ENCODE measurements at regions not wholly inside any gene's neighbourhood (a gene's known extent, or its start where the extent isn't known, plus 50 kb on each side); places are given as distances from the start of the nearest gene placed in this dataset.

DNA sequence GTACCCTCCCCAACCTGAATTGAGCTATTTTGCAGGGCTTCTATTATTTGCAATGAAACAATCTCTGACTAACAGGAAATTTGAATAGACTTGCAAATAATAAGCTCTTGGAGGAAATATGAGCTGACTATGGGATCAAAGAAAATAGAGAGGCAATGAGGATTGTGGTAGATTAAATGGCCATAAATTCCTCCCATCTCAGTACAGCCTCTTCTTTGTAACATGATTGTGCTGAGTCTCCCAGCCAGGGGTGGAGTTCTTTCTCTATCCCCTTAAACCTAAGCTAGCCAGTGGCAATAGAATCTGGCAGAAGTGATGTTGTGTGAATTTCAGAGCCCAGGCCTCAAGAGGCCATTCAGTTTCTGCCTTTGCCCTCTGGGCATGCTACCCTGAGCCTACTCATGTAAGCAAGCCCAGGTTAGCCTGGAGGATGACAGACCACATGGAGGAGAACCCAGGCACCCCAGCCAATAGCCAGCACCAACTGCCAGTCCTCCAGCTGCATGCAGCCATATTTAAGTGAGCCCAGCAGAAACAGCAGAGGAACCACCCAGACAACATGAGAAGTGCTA is 86.8 kb upstream of the TP53I11 start:
- DNase-seq, result no peak

DNA sequence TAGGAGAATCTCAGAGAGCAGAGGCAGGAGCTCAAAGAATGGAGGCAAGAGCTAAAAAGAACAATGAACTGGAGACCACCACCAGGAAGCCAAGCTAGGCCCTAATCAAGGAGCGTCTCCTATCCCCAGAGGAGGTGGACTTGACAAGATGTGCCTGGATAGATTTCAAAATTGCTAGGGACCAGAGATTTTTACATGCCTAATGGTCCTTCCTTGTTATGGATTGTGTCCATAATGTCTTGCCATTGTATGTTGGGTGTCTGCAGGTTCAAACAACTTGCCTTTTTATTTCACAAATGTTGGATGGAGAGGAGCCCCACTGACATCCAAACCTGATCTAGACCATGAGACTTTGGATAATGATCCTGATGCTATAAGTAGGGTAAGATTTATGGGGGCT is 88.2 kb upstream of the TP53I11 start:
- no peak for DNase-seq

DNA sequence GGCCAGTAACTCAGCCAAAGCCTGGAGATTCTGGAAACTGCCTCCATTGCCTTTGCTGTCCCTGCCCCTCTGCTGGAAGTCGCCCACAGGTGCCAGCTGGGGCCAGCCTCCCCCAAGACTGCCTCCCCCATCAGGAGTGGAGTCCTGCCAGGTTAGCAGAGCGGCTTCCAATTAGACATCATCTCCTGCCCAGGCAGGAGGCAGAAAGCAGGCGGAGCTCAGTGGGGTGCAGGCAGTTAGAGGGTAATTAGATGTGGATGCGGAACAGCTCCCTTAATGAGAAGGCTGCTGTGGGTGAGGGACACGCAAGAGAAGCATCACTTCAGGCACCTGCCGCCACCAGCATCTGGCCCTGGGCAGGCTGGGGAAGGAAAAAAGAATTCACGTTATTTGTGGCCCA is 90.9 kb upstream of the TP53I11 start:
- no peak for DNase-seq

DNA sequence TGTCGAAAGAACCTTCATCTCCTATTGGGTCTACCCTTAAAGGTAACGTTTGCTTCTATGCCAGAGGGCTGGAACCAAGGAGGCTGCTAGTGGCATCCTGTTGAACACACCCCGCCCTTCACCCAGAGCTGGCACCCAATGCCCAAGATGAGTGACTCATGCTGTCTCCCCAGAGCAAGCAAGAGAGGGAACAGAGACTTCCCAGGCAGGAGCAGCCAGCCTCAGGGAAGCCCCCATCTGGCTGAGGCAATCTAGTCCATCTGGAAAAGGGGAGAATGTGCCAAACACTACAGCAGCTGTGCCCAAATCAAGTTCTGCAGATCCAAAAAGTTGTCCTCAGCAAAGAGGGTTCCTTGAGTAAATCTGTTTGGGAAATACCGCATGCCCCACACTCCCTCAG is 91.9 kb upstream of the TP53I11 start:
- DNase-seq, result no peak

DNA sequence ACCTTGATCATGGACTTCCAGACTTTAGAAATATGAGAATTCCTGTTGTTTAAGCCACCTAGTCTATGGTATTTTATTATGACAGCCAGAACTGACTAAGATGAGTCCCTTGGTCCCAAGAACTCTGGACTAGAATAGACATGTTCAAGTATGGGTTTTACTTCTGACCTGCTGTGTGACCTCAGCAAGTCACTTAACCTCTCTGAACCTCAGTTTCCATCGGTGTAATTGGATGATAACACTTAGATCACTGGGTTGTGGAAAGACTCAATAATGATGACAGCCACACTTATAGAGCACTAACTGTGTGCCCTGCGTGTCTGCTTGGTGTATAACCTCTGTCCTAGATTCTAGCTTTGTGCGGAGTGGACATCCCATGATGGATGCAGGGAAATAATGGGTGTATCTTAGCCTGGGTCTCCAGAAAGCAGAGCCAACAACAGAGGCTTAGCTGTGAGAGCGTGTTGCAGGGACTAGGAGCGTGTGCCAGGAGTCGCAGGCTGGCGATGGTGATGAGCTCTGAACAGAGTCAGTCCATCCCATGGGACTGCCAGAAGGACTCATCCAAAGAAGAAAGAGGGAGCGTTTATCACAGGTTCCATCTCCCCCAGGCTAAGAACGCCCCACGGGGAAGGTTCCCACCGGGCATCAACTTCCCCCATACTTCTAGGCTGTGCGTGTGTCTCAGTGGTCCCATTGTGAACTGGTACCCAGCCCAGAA is 93.2 kb upstream of the TP53I11 start:
- no peak for DNase-seq

DNA sequence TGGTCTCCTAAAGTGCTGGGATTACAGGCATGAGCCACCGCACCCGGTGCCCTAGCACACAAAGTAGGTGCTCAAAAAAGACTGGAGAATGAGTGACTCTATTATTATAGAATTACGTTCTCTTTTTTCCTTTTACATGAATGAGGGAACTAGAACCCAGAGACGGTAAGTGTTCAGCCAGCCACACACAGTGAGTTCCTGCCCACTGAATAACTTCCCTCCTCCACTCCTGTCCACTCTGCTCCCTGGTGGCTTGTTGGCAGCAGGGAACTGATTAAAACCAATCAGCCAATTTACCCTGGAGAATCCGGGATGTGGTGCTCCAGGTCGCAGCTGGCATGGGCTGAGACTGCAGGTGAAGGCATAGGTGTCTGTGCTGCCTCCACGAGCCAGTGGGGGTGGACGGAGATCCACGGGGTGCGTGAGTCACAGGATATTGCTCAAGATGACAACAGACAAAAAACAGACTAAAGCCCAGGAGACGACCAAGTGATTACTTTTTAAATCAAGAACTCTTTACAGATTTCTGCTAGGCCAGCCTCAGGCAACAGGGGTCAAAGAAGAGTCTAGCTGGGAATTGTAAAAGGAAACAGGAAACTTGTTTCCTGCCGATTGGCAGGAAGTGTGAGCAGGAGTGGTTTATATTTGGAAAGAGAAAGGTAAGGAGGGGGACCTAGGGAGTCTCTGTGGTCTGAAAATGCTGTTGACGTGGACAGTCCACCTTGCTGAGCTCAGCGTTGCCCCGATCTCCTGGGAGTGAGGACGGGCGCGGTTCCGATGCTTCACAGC is 95.2 kb upstream of the TP53I11 start:
- no peak for DNase-seq

DNA sequence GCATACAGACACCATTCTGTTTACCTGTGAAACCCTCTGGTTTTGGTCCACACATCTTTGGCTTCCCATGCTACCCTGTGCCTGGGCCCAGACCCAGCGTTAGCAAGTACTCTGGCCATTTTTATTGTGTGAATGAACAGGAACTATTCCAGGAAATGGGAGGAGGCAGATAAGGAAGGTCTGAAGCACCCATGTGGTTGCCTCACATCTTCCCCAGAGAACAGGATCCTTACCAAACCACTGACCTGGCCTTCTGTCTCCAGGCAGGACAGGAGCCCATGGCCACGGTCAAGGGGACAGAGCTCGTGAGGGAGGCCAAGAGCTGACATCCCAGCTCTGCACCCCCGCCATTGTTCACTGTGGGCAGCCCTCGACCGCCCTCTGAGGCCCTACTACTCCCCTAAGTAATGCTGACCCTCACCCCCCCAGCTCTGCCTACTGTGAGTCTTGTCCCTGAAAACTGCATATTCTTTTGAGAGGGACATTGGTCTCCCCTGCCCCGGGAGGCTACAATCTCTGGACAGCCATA is 97.7 kb upstream of the TP53I11 start:
- DNase-seq, result no peak

DNA sequence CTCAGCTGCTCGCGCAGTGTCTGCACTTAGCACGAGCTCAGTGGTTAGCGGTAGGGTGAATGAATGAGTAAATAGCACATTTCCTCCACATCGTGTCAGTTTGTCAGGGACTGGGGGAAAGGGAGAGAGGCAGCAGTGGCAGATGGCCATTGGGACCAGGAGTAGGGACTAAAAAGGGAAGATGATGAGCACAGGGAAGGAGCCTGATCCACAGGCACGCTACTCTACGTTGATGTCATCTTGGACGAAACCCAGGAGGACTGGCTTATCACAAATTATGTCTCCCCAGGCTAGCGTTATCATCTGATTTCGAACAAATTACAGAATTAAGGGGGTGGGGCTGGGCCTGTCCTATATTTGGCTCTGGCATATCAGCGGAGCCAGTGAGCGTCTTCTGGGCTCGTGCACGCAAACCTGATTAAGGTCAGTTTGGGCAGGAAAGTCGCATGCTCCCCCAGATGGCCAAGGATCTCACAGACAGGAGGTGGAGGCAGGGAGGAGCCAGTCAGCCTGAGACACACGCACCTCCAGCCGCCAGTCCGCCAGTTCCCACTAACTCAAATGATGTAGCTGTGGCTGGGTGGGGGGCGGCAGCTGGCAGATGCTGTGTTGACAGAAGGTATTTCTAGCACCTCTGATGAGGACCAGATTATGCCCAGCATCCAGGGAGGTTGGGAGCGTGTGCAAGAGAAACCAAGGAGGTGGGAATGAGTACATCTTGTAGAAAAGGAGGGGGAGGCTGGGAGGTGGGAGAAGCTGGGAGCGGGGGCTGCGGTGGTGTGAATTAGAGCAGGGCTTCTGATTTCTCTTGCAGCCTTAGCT is 97.4 kb upstream of the PRDM11 start:
- DNase-seq, result no peak

DNA sequence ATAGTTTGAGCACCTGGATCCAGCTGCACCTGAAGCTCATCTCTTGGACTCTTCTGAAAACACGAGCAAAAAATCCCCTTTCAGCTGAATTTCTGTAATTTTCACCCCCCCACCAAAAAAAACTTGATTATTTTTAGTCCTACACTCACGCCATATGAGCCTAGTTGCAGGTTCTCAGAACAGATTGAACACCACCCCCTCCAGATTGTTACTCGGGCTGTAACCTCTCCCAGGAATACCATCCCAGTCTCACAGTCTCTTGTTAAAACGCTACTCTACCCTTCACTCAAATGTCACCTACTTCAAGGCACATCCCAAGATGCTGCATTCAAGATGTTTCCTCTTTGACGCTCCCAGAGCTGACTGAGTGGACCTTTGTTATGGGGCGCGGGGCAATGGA is 96.3 kb upstream of the PRDM11 start:
- DNase-seq, result no peak

DNA sequence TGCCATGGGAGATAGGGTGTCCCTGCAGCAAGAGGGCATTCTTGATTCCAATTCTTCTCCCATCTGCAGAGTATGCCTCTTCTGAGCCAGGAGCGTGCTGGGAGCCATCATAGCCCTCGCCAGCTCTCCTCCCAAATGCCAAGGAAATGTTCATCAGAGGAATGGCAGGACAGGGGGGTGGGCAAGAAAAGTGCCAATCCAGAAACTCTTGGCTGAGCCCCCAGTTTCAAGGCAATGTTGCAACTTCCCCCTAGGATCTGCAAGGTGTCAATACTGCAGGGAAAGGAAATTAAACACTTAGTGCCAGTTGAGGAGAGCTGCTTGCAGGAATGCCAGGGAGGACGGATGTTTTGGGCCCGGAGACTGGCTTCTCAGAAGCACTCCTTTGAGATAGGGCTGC is 94.8 kb upstream of the PRDM11 start:
- DNase-seq, result no peak

DNA sequence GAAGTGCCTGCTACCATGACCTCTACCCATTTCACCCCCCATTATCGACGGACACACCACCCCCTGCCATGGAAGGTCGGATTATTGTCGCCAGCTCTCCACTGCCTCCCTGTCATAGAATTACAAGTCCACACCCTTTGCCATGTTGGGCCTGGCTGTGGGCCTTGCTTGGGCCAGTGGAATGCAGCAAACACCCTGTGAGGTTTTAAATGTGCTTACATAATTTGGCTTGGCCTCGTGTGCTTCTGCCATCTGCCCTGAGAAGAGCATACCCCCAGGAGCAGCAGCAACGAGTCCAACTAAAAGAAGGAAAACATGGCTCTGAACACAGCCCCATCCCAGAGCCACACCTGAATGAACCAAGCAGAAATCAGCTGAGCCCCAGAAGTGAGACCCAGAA is 94.1 kb upstream of the PRDM11 start:
- DNase-seq, result no peak

DNA sequence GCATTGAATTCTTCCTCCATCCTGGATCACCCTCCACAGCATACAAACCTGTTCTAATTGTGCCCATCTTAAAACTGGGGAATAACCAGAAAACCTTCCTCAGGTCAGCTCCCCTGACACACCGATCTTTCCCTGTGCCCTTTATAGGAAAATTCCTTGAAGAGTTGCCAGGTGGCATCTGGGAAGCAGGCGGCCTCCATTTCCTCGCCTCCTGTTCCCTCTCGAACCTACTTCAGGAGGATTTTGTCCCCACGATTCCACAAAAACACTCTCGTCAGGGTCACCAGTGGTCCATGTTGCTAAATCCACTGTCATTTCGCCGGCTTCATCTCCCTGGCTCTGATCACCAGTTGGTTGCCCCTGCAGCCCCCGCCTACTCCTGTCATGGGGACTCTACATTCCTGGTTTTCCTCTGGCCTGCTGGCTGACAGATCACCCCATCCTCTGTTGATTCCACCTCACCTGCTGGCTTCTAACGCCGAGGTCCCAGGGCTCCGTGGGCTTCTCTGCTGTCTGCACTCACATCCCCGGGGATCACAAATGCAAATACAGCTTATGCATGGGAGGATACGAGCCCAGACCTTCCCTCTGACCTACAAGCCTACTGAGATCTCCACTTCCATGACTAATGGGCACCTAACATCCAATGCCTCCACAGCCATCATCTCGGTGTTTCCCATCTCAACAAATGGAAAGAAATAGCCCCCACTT is 92.5 kb upstream of the PRDM11 start:
- no peak for DNase-seq

DNA sequence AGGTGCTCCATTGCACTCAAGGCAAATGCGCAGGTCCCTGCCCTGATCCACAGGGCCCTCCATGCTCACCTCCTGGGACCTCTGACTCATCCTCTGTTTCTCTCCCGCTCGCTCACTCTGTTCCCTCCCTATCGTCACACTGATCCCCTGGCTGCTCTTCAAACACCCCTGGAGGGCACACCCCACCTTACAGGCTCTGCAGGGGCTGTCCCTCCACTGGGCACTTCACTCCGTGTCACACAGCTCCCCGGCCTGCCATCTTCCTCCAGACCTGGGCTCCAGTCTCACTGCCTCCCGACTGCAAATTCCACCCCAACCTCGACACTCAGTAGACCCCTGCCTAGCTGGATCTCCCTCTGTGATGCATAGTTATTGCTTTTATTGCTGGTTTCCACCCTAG is 91.5 kb upstream of the PRDM11 start:
- DNase-seq, result no peak

DNA sequence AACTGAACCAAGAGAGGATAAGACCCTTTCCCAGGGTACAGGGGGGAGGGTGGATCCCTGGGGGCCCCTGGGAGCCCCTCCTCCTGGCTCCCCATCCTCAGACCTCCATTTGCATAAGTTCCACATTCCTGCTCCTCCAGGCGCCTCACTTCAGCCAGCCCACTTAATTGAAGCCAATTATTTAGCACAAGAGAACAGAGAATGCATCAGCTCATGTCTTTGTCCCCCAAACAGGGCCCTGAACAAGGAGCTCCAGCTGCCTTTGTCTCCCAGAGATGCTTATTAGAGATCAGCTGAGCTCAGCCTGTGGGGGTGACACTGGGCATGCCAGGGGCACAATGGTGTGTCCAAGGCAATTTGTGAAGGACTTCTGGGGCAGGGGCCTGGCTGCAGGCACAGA is 89.9 kb upstream of the PRDM11 start:
- no peak for DNase-seq

DNA sequence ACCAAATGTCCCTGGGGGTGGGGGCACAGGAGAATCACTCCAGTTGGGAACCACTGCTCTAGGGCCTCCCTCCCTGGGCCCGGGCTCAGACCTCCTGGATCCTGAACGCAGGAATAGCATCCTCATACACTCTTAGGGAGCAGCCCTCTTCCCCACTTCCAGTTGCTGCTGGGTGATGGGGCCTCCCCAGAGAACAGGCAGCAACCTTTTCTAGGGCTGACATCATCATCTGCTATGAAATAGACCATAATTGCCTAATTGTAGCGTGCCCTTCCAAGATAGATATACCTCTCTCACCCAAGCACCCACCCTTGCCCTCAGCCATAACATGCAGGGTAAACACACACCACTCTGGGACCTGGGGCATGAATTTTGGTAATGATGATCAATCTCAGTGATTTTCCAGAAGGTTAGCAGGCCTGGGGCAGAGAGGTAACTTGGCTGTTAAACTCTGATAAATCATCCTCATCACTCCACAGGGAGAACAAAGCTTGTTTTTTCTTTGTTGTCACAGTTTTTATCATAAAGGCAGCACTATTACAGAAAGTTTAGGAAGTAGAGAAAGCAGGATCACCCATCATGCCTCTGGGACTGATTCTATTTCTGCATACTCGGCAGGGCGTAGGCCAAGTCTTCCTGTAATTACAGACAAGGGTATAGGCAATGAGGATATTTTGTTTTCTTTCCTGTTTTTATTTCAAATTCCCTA is 88.3 kb upstream of the PRDM11 start:
- DNase-seq, result no peak

DNA sequence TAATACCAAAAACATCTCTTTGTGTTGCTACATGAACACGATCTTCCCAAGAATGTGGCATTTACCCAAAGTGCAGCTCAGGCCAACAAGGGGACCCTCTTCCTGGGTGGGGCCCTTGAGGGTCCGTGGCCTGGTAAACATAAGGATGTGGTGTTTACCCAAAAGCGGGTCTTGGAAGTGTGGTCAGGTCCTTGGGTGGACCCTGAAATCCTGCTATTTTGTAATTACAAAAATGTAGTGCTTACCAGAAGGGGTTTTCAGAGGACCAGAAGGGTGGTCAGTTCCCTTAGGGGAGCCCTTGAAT is 87.8 kb upstream of the PRDM11 start:
- no peak for DNase-seq

DNA sequence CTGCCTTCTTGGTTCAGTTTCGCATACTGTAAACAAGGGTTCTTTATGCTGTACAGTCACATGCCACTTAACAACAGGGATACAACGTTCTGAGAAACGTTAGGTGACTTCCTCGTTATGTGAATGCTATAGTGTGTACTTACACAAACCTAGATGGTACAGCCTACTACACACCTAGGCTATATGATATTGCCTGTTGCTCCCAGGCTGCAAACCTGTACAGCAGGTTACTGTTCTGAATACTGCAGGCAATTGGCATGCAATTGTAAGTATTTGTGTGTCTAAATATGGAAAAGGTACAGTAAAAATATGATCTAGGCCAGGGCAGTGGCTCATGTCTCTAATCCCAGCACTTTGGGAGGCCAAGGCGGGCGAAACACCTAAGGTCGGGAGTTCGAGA is 85.7 kb upstream of the PRDM11 start:
- no peak for DNase-seq

DNA sequence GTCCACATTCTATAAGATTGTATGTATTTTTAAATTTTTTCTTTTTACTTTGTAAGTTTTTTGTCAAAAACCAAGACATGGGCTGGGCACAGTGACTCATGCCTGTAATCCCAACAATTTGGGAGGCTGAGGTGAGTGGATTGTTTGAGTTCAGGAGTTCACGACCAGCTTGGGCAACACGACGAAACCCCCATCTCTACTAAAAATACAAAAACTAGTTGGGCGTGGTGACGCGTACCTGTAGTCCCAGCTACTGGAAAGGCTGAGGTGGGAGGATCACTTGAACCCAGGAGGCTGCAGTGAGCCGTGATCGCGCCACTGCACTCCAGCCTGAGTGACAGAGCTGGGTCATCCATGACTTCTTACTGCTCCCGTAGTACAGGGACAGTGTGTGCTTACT is 84.8 kb upstream of the PRDM11 start:
- DNase-seq, result no peak

DNA sequence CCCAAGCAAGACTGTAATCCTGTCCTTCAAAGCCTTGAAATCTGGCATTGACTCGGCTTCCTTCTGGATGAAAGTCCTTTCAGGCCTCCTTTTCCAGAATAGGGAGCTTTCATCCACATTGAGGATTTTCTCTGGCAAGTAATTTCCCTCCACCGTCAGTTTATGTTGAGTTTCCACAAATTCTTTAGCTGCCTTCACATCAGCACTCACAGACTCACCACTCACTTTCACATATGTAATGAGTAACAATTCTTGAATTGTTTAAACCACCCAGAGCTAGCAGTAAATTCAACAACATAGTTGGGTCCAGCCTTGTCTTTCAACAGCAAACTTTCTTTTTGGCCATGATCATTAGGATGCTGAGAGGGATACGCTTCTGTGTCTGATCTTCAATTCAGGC is 84.3 kb upstream of the PRDM11 start:
- no peak for DNase-seq

DNA sequence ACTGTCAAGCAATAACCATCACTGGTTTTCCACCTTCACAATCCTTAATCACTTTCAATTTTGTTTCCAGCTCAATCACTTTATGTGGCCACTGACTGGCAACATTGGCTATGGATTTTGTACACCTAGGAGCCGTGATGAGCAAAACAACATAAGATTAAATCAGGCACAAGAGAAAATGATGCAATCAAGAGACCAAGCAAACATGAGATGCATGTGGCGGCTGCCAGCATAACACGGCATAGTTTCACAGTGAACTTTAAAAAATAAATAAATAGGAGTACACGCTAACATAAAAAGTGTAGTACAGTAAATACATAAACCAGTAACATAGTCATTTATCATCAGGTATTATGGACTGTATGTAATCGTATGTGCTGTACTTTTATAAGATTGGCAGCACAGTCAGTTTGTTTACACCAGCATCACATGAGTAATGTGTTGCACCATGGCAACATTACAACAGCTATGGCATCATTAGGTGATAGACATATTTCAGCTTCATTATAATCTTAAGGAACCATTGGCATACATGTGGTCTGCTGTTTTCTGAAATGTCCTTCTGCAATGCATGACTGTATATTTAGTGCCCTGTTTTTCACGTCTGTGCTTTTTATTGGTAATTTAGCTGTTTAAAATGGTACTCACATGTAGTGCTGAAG is 83.3 kb upstream of the PRDM11 start:
- DNase-seq, result no peak

DNA sequence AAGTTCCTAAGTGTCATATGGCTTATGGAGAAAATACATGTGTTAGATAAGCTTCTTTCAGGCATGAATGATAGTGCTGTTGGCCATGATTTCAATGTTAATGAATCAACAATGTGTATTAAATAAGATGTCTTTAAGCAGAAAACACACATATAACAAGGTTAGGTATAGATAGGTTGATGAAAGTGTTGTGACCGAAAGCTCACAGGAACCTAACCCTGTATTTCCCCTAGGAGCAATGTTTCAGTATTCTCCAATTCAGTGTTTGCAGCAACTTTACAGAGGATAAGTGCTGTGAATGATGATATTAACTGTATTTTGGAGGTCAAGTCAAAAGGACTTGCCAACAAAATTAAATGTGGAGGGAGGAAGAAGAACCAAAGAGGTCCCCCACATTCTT is 82.8 kb upstream of the PRDM11 start:
- DNase-seq, result no peak

DNA sequence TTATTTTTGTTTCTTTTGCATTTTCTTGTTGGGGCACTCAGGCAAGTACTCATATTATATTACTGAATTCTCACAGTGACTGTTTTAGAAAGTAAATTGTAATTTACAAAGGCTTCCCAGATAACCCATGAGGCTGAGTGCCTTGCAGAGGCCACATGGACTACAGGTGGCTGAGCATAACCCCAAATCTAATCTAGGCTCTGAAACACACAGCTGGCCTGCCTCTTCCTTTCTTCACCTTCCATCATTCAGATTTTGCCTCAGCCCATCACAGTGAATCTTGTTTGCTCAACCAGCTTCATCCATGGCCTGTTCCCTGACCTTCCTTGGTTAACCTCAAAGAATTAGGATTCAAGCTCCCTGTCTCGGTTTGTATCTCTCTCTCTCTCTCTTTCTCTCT is 78.5 kb upstream of the PRDM11 start:
- DNase-seq, result no peak

Measured in effector CD8-positive, alpha-beta T cell (primary cell).